K562 (cell line): ENCODE measurements at regions not wholly inside any gene's neighbourhood (a gene's known extent, or its start where the extent isn't known, plus 50 kb on each side); places are given as distances from the start of the nearest gene placed in this dataset.

Source experiments
- KDM4B ChIP-seq, 2 experiments: fragments of 450-650 bp in 1 of 2; sonication (generic) in 1 of 2; IDR thresholded peaks; 2 replicates each; pipeline ENCODE4 v1.6.1; 2016 to 2017; ENCODE audit warnings: borderline replicate concordance in 2 of 2, antibody characterized with exemption in 1 of 2, low read depth in 1 of 2, mild to moderate bottlenecking in 1 of 2
- MGA ChIP-seq: fragments of 450-650 bp; IDR thresholded peaks from 2 replicates; pipeline ENCODE4 v1.6.1; 2016; ENCODE audit warnings: mild to moderate bottlenecking, moderate library complexity
- NFXL1 ChIP-seq: fragments of 450-650 bp; formaldehyde crosslinking; IDR thresholded peaks from 2 replicates; pipeline ENCODE4 v1.4.0; 2021; ENCODE audit warnings: mild to moderate bottlenecking
- NR0B1 ChIP-seq: fragments of 450-650 bp; IDR thresholded peaks from one replicate; pipeline ENCODE4 v1.6.1; 2018; ENCODE audit warnings: mild to moderate bottlenecking, moderate library complexity; ENCODE audit not compliant: partially characterized antibody
- PHTF2 ChIP-seq: fragments of 250-450 bp; sonication (Bioruptor Pico); IDR thresholded peaks from 2 replicates; pipeline ENCODE4 v1.5.0; 2021; ENCODE audit warnings: mild to moderate bottlenecking
- PRDM10 ChIP-seq: fragments of 450-650 bp; IDR thresholded peaks from 2 replicates; pipeline ENCODE4 v1.6.1; 2018; ENCODE audit not compliant: partially characterized antibody
- PURB ChIP-seq: sonication (generic); formaldehyde crosslinking; IDR thresholded peaks from 2 replicates; pipeline ENCODE4 v1.9.0; 2021; ENCODE audit warnings: low read depth, mild to moderate bottlenecking, missing genetic modification reagents
- PYGO2 ChIP-seq: fragments of 450-650 bp; IDR thresholded peaks from 2 replicates; pipeline ENCODE4 v1.6.1; 2016; ENCODE audit warnings: mild to moderate bottlenecking, missing genetic modification characterization, moderate library complexity, missing compliant biosample characterization
- RFX1 ChIP-seq: fragments of 450-650 bp; IDR thresholded peaks from 2 replicates; pipeline ENCODE4 v1.6.1; 2016; ENCODE audit warnings: mild to moderate bottlenecking, moderate library complexity
- SMARCA5 ChIP-seq: fragments of 450-650 bp; IDR thresholded peaks from 2 replicates; pipeline ENCODE4 v1.6.1; 2016
- SMC3 ChIP-seq: conservative IDR thresholded peaks from 2 replicates; pipeline ENCODE4 v1.6.1; 2011; ENCODE audit warnings: low read depth, low read length, improper control_type of control experiment; ENCODE audit not compliant: insufficient read depth
- TARDBP ChIP-seq: fragments of 450-650 bp; IDR thresholded peaks from 2 replicates; pipeline ENCODE4 v1.6.1; 2016
- TEAD2 ChIP-seq: fragments of 450-650 bp; IDR thresholded peaks from 2 replicates; pipeline ENCODE4 v1.6.1; 2016; ENCODE audit warnings: missing genetic modification characterization, control low read depth, missing compliant biosample characterization

- TF ChIP-seq MGA: peak; percentile 55
- no peak for TF ChIP-seq PURB (CRISPR knock-in tag)
- no peak for TF ChIP-seq SMARCA5
- no peak for TF ChIP-seq NR0B1
- TF ChIP-seq PRDM10: peak; percentile 40
- no peak for TF ChIP-seq NFXL1 (CRISPR knock-in tag)
- no peak for TF ChIP-seq KDM4B (IDR thresholded peaks at IDR 0.05; ENCODE audit: borderline replicate concordance in 2 of 2, low read depth in 1 of 2)
- TF ChIP-seq SMC3: no peak
- no peak for TF ChIP-seq TEAD2 (tag)
- TF ChIP-seq PYGO2 (tag): 0 out of 2 replicates have a peak, but pooled peaks have one; percentile 58
- 0 out of 2 replicates have a peak, but pooled peaks have one; percentile 6 for TF ChIP-seq RFX1
- no peak for TF ChIP-seq PHTF2 (CRISPR knock-in tag)
- no peak for TF ChIP-seq TARDBP
Observed at GRCh38 chr1:201675143-201675542, 136.2 kb downstream of the NAV1 start (continued).
